ENCODE measurements at regions not wholly inside any gene's neighbourhood (a gene's known extent, or its start where the extent isn't known, plus 50 kb on each side); places are given as distances from the start of the nearest gene placed in this dataset.

- no peak for TF ChIP-seq CTCF (conservative IDR thresholded peaks at IDR 0.05; ENCODE audit: low read depth, low read length)
- no peak overlapping the region for H3K4me3 ChIP-seq (ENCODE audit: low read length)
Measured at GRCh38 chr16:48000622-48001021, 155.2 kb downstream of the ABCC12 start.

GRCh38 chr16:47999595-47999994 is 156.2 kb downstream of the ABCC12 start:
- H3K4me3 ChIP-seq (ENCODE audit: low read length) = no peak overlapping the region
- DNase-seq (ENCODE audit: low read depth) = no peak
- no peak for TF ChIP-seq CTCF (conservative IDR thresholded peaks at IDR 0.05; ENCODE audit: low read depth, low read length)

More at GRCh38 chr16:48000622-48001021, 155.2 kb downstream of the ABCC12 start:
- DNase-seq (ENCODE audit: low read depth) = no peak

- no peak overlapping the region for H3K4me3 ChIP-seq (ENCODE audit: low read length)
- no peak for TF ChIP-seq CTCF (conservative IDR thresholded peaks at IDR 0.05; ENCODE audit: low read depth, low read length)
- DNase-seq (ENCODE audit: low read depth) = no peak
Measured at GRCh38 chr16:47995354-47995753, 160.4 kb downstream of the ABCC12 start.

- H3K4me3 ChIP-seq (ENCODE audit: low read length) = no peak overlapping the region
- TF ChIP-seq CTCF (conservative IDR thresholded peaks at IDR 0.05; ENCODE audit: low read depth, low read length) = no peak
- DNase-seq (ENCODE audit: low read depth) = no peak
Measured at GRCh38 chr16:47991491-47991890, 164.3 kb downstream of the ABCC12 start.

DNA sequence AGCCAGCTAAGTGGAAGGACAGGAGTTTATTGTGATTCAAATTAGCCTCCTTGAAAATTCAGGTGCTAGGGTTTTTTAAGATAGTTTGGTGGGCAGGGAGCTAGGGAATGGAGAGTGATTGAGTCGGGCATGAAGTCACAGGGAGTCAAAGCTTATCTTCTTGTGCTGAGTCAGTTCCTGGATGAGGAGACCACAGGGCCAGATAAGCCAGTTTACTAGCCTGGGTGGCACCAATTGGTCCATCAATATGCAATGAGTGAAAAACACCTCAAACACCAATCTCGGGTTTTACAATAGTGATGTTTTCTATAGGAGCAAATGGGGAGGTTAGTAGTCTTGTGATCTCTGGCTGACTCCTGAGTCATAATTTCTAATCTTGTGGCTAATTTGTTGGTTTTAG is 165.1 kb downstream of the ABCC12 start:
- TF ChIP-seq CTCF (conservative IDR thresholded peaks at IDR 0.05; ENCODE audit: low read depth, low read length) = no peak
- H3K4me3 ChIP-seq (ENCODE audit: low read length) = no peak overlapping the region
- DNase-seq (ENCODE audit: low read depth) = no peak

DNA sequence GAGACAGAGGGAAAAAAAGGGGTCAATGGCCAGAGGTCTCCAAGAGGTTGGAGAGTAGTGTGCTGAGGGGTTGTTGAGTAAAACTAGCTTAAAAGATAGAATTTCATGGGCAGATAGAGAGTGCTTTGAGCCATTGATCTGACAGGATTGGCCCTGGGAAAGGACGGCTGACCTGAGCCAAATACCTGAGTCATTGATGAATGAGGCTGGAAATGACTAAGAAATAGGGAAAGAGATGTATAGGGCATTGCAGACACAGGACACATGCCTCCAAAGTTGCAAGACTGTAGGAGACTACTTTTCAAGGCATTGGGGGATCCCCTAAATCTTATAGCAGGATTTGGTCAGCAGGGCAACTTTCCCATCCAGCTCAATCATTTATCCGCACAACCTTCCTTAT is 168.7 kb downstream of the ABCC12 start:
- TF ChIP-seq CTCF (conservative IDR thresholded peaks at IDR 0.05; ENCODE audit: low read depth, low read length) = no peak
- no peak for DNase-seq (ENCODE audit: low read depth)
- no peak overlapping the region for H3K4me3 ChIP-seq (ENCODE audit: low read length)

GRCh38 chr16:47986031-47986430 is 169.8 kb downstream of the ABCC12 start:
- H3K4me3 ChIP-seq (ENCODE audit: low read length) = no peak overlapping the region
- no peak for DNase-seq (ENCODE audit: low read depth)
- TF ChIP-seq CTCF (conservative IDR thresholded peaks at IDR 0.05; ENCODE audit: low read depth, low read length) = no peak
